GM12874 (cell line): ENCODE measurements at regions not wholly inside any gene's neighbourhood (a gene's known extent, or its start where the extent isn't known, plus 50 kb on each side); places are given as distances from the start of the nearest gene placed in this dataset.

ENCODE experiments used
- TF ChIP-seq, protein P1 (sequence below): IDR thresholded peaks from 2 replicates; pipeline ENCODE4 v1.5.1; 2011; ENCODE audit warnings: low read depth, mild to moderate bottlenecking, control low read depth, low read length, moderate library complexity; ENCODE audit not compliant: insufficient read depth

DNA sequence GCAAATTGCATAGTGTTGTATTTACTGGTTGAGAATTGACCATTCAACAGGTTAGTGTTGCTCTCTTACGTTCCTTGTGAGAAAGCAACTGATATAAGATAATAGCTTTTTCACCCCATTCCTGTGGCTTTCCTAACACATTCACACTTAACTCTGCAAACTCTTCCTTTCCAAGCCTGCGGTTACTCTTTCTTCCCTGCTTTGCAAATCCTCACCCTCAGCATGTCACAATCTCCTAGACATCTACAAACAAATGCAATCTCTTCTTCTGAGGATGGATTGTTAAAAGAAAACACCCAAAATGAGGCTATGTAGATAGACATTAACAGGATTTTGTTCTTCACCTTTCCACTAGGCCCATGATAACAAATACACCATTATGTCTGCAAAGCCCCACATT lies 771.7 kb upstream of the PCDH7 start:
- TF ChIP-seq, protein P1, sequence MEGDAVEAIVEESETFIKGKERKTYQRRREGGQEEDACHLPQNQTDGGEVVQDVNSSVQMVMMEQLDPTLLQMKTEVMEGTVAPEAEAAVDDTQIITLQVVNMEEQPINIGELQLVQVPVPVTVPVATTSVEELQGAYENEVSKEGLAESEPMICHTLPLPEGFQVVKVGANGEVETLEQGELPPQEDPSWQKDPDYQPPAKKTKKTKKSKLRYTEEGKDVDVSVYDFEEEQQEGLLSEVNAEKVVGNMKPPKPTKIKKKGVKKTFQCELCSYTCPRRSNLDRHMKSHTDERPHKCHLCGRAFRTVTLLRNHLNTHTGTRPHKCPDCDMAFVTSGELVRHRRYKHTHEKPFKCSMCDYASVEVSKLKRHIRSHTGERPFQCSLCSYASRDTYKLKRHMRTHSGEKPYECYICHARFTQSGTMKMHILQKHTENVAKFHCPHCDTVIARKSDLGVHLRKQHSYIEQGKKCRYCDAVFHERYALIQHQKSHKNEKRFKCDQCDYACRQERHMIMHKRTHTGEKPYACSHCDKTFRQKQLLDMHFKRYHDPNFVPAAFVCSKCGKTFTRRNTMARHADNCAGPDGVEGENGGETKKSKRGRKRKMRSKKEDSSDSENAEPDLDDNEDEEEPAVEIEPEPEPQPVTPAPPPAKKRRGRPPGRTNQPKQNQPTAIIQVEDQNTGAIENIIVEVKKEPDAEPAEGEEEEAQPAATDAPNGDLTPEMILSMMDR = no peak

GRCh38 chr4:29948858-29949257 lies 771.3 kb upstream of the PCDH7 start:
- TF ChIP-seq, protein P1 = no peak

DNA sequence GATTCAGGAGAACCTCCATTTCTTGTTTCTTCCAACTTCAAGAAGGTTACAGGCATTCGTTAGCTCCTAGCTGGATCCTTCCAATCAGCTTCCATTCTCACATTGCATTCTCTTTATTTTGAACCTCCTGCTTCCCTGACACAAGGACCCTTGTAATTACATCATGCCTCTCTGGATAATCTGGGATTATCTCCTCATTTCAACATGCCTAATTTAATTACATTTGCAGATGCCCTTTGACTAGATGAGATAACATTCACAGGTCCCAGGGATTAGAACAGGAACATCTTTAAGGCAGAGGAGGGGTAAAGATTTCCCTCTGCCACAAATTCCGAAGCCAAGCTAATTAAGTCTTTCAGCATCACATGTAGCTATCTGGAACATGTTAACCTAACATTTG lies 753.8 kb upstream of the PCDH7 start:
- TF ChIP-seq, protein P1 = no peak

- TF ChIP-seq, protein P1 = no peak
Observed at GRCh38 chr4:29970626-29971025, 749.5 kb upstream of the PCDH7 start.

- TF ChIP-seq, protein P1 = no peak
Observed at GRCh38 chr4:29972121-29972520, 748.0 kb upstream of the PCDH7 start.

- TF ChIP-seq, protein P1 = no peak
Observed at GRCh38 chr4:29983890-29984289, 736.3 kb upstream of the PCDH7 start.

GRCh38 chr4:30001628-30002027 lies 718.5 kb upstream of the PCDH7 start:
- TF ChIP-seq, protein P1 = no peak

- TF ChIP-seq, protein P1 = no peak
Observed at GRCh38 chr4:30002341-30002740, 717.8 kb upstream of the PCDH7 start.
